ENCODE measurements at regions not wholly inside any gene's neighbourhood (a gene's known extent, or its start where the extent isn't known, plus 50 kb on each side); places are given as distances from the start of the nearest gene placed in this dataset.

GRCh38 chr4:177508662-177509061, 66.4 kb upstream of the AGA start:
- TF ChIP-seq CTCF (conservative IDR thresholded peaks at IDR 0.05; ENCODE audit: low read depth, low read length) (no peak), RAD21 (IDR thresholded peaks at IDR 0.05; ENCODE audit: low read length) (no peak), POLR2A (IDR thresholded peaks at IDR 0.05; ENCODE audit: low read depth, low read length) (no peak)

Data from IMR-90 (cell line).